Natural killer cell (primary cell): ENCODE measurements at regions not wholly inside any gene's neighbourhood (a gene's known extent, or its start where the extent isn't known, plus 50 kb on each side); places are given as distances from the start of the nearest gene placed in this dataset.

Source experiments
- ATAC-seq, 3 donors: fragments of 150-1000 bp in 2 of 3; fragments of 200-7000 bp in 1 of 3; cut with Tn5 transposase; 1 replicate in 1 of 3; 2 replicates in 2 of 3; pipeline ENCODE4 v1.10.0; 2021; ENCODE audit warnings: mild to moderate bottlenecking in 2 of 3, moderate library complexity in 2 of 3
- DNase-seq, 2 donors: peaks; one replicate each; pipeline versions ENCODE4 v3.0.0 to v3.0.0-alpha.2; 2013 to 2021; ENCODE audit warnings: mixed read lengths in 1 of 2
- H3K27ac ChIP-seq: one replicate; pipeline ENCODE4 v1.5.1; 2013; ENCODE audit warnings: mild to moderate bottlenecking, low read length
- H3K27me3 ChIP-seq: one replicate; pipeline ENCODE4 v1.6.1; 2013; ENCODE audit warnings: low read length; ENCODE audit not compliant: control insufficient read depth, insufficient read depth
- H3K36me3 ChIP-seq: one replicate; pipeline ENCODE4 v1.6.1; 2013; ENCODE audit warnings: low read length; ENCODE audit not compliant: control insufficient read depth, insufficient read depth
- H3K4me1 ChIP-seq: one replicate; pipeline ENCODE4 v1.6.1; 2013; ENCODE audit warnings: low read length; ENCODE audit not compliant: control insufficient read depth, insufficient read depth
- H3K4me3 ChIP-seq: one replicate; pipeline ENCODE4 v1.5.1; 2013; ENCODE audit warnings: low read length
- H3K9me3 ChIP-seq: one replicate; pipeline ENCODE4 v1.6.1; 2013; ENCODE audit warnings: low read length; ENCODE audit not compliant: control insufficient read depth, insufficient read depth
- H3K27ac Mint-ChIP-seq, 2 donors: one replicate each; pipeline ENCODE4 v1.8.0; 2022; ENCODE audit warnings: mild to moderate bottlenecking in 2 of 2, mixed read lengths in 2 of 2, moderate library complexity in 1 of 2
- H3K27me3 Mint-ChIP-seq, 2 donors: one replicate each; pipeline ENCODE4 v1.8.0; 2022; ENCODE audit warnings: low read depth in 2 of 2, mixed read lengths in 2 of 2
- H3K36me3 Mint-ChIP-seq: one replicate; pipeline ENCODE4 v1.8.0; 2022; ENCODE audit warnings: mixed read lengths
- H3K4me1 Mint-ChIP-seq, 2 donors: one replicate each; pipeline ENCODE4 v1.8.0; 2022; ENCODE audit warnings: mixed read lengths in 2 of 2
- H3K4me3 Mint-ChIP-seq: one replicate; pipeline ENCODE4 v1.8.0; 2022; ENCODE audit warnings: mild to moderate bottlenecking, moderate library complexity, mixed read lengths
- H3K9me3 Mint-ChIP-seq, 2 donors: one replicate each; pipeline ENCODE4 v1.8.0; 2022; ENCODE audit warnings: mixed read lengths in 2 of 2
- CTCF ChIP-seq: fragments of 200-600 bp; IDR thresholded peaks from one replicate; pipeline ENCODE4 v1.8.0; 2022; ENCODE audit warnings: antibody characterized with exemption
- WGBS: methylation state at CpG from one replicate; pipeline ENCODE4 v1.1.7; 2013; ENCODE audit warnings: missing lambda C conversion rate; ENCODE audit not compliant: insufficient coverage; 5-methylcytosine and 5-hydroxymethylcytosine counted together
- intact Hi-C: fragments of 100-400 bp; cut with micrococcal nuclease; formaldehyde crosslinking; loops from one replicate; pipeline ENCODE4 v1.14.2; 2022

- H3K27me3 Mint-ChIP-seq, result no peaks in the 10 kb centered on the region
- H3K4me3 Mint-ChIP-seq, result no peak overlapping the region
- H3K4me1 Mint-ChIP-seq, result no peaks in the 10 kb centered on the region
- H3K27me3 ChIP-seq, result no peaks in the 10 kb centered on the region
- no peaks in the 10 kb centered on the region for H3K9me3 ChIP-seq
- DNase-seq (no peak), ATAC-seq (no peak)
- no peaks in the 10 kb centered on the region for H3K36me3 Mint-ChIP-seq
- peaks cover 2 to 7% of the 10 kb centered on the region in 2 donors for H3K9me3 Mint-ChIP-seq
- no peaks in the 10 kb centered on the region for H3K36me3 ChIP-seq
- no peak for TF ChIP-seq CTCF
- H3K4me1 ChIP-seq, result no peaks in the 10 kb centered on the region
- no peak overlapping the region for H3K27ac ChIP-seq
- intact Hi-C loops, result no loop called here
- no peak overlapping the region for H3K4me3 ChIP-seq
- H3K27ac Mint-ChIP-seq, result no peak overlapping the region
- WGBS, result no CpG with 5 or more reads among the region's 1 CpG
Observed at GRCh38 chr4:22322996-22323395, 192.9 kb downstream of the ADGRA3 start.

GRCh38 chr4:22315628-22316027 is 200.2 kb downstream of the ADGRA3 start:
- H3K36me3 Mint-ChIP-seq, result no peaks in the 10 kb centered on the region
- ATAC-seq (no peak), DNase-seq (no peak)
- 43% methylated on average over 2 of the region's 2 CpGs for WGBS
- TF ChIP-seq CTCF, result no peak
- no peaks in the 10 kb centered on the region for H3K4me1 ChIP-seq
- no peaks in the 10 kb centered on the region for H3K27me3 Mint-ChIP-seq
- no peaks in the 10 kb centered on the region for H3K9me3 ChIP-seq
- H3K36me3 ChIP-seq, result no peaks in the 10 kb centered on the region
- H3K27ac Mint-ChIP-seq, result no peak overlapping the region
- no peak overlapping the region for H3K4me3 ChIP-seq
- no peak overlapping the region for H3K4me3 Mint-ChIP-seq
- no peak overlapping the region for H3K27ac ChIP-seq
- intact Hi-C loops, result no loop called here
- peaks cover 0 to 3% of the 10 kb centered on the region in 2 donors for H3K9me3 Mint-ChIP-seq
- H3K4me1 Mint-ChIP-seq, result no peaks in the 10 kb centered on the region
- no peaks in the 10 kb centered on the region for H3K27me3 ChIP-seq

GRCh38 chr4:22313976-22314375 is 201.9 kb downstream of the ADGRA3 start:
- Histone ChIP-seq H3K4me1 (no peaks in the 10 kb centered on the region), H3K27ac (no peak overlapping the region), H3K4me3 (no peak overlapping the region), H3K9me3 (no peaks in the 10 kb centered on the region), H3K36me3 (no peaks in the 10 kb centered on the region), H3K27me3 (no peaks in the 10 kb centered on the region)
- H3K27ac Mint-ChIP-seq, result no peak overlapping the region
- H3K27me3 Mint-ChIP-seq, result no peaks in the 10 kb centered on the region
- DNase-seq (no peak), ATAC-seq (no peak)
- no peaks in the 10 kb centered on the region for H3K4me1 Mint-ChIP-seq
- H3K36me3 Mint-ChIP-seq, result no peaks in the 10 kb centered on the region
- H3K4me3 Mint-ChIP-seq, result no peak overlapping the region
- peaks cover 0 to 2% of the 10 kb centered on the region in 2 donors for H3K9me3 Mint-ChIP-seq
- no peak for TF ChIP-seq CTCF
- intact Hi-C loops, result no loop called here

GRCh38 chr4:22312113-22312512 is 203.8 kb downstream of the ADGRA3 start:
- H3K27me3 Mint-ChIP-seq, result no peaks in the 10 kb centered on the region
- no peak for TF ChIP-seq CTCF
- no peak overlapping the region for H3K4me3 Mint-ChIP-seq
- no peak overlapping the region for H3K4me3 ChIP-seq
- no peaks in the 10 kb centered on the region for H3K27me3 ChIP-seq
- DNase-seq (no peak), ATAC-seq (no peak)
- peaks cover 0 to 2% of the 10 kb centered on the region in 2 donors for H3K9me3 Mint-ChIP-seq
- H3K36me3 ChIP-seq, result no peaks in the 10 kb centered on the region
- no peaks in the 10 kb centered on the region for H3K36me3 Mint-ChIP-seq
- no peaks in the 10 kb centered on the region for H3K9me3 ChIP-seq
- H3K4me1 Mint-ChIP-seq, result no peaks in the 10 kb centered on the region
- H3K27ac ChIP-seq, result no peak overlapping the region
- H3K4me1 ChIP-seq, result no peaks in the 10 kb centered on the region
- intact Hi-C loops, result no loop called here
- H3K27ac Mint-ChIP-seq, result no peak overlapping the region
- 89% methylated on average over 4 of the region's 4 CpGs for WGBS
